ENCODE measurements at regions not wholly inside any gene's neighbourhood (a gene's known extent, or its start where the extent isn't known, plus 50 kb on each side); places are given as distances from the start of the nearest gene placed in this dataset.

DNA sequence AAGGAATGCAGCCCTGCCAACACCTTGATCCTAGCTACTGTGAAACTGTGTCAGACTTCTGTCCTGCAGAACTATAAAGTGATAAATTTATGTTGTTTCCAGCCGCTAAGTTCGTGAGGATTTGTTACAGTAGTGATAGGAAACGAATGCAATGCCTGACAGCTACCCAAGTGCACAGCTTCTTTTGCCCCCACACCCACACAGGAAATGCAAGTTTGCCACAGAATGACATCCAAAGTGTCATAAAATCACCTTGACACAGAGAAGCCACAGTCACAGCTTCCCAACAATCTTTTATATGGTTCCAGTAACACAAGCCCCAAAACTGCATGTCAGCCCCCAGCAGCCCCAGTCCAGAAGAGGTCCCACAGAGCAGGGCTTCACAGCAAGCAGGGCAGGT lies 216.9 kb upstream of the S100G start:
- Histone ChIP-seq H3K27ac (no peak overlapping the region), H3K27me3 (peaks cover 0 to 4% (median 0%) of the 10 kb centered on the region in 4 donors), H3K36me3 (no peaks in the 10 kb centered on the region), H3K9me3 (no peaks in the 10 kb centered on the region), H3K4me1 (no peaks in the 10 kb centered on the region), H3K4me3 (no peak overlapping the region)
- TF ChIP-seq POLR2A (IDR thresholded peaks at IDR 0.05) (no peak), CTCF (IDR thresholded peaks at IDR 0.05) (no peak)
- WGBS, 2 donors: 68 to 100% methylated on average over 1 to 3 of the region's 3 CpGs
- intact Hi-C loops (cut with DNase I): loop anchor here (10.0 kb wide), 2 partner anchors 232 to 262 kb away; no protein-coding TSS in a partner anchor
- no peak for DNase-seq

- Histone ChIP-seq H3K36me3 (no peaks in the 10 kb centered on the region), H3K27ac (no peak overlapping the region), H3K4me3 (no peak overlapping the region), H3K9me3 (no peaks in the 10 kb centered on the region), H3K4me1 (no peaks in the 10 kb centered on the region), H3K27me3 (peaks cover 0 to 4% (median 0%) of the 10 kb centered on the region in 4 donors)
- WGBS, 2 donors: 57 to 95% methylated on average over 2 of the region's 2 CpGs
- TF ChIP-seq POLR2A (IDR thresholded peaks at IDR 0.05): no peak
- no peak for TF ChIP-seq CTCF (IDR thresholded peaks at IDR 0.05)
- DNase-seq: no peak
- intact Hi-C loops (cut with DNase I): loop anchor here (10.0 kb wide), 2 partner anchors 229 to 259 kb away; no protein-coding TSS in a partner anchor
These were observed 214.5 kb upstream of the S100G start for GRCh38 chrX:16435399-16435986.

DNA sequence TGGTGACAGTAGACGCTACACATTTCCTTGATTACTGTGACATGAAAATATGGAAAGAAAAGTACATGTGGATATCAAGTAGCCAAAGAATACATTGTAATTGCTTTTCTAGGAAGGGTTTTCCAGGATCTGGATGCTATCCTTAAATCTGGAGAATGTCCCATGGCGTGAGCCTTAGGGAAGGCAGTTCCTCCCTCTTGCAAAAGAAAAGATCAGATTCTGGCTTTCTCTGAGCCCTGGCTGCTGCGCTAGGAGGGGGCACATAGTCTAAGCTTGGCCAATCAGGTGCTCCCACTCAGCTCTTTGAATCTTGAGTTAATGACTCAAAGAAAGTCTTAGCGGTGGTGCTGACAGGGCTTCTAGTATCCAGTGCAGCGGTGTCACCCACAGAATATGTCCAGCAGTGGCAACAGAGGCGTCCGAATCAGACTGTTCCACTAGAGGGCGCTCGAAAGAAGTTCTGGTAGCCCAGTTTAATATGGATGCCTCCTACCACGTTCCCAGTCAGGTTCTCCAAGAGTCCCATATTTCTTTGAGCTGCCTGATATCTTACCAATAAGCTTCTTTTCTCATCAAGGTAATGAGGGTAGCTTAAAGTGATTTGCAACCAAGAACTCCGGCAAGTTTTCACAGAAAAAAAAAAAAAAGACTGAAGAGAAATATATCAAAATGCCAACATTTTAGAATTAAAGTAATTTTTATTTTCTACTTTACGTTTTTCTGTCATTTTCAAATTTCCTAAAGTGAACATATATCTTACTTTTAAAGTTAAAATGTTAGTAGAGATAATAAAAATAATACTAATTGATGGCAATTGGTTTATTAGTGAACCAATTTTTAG lies 213.4 kb upstream of the S100G start:
- peaks cover 0 to 4% (median 0%) of the 10 kb centered on the region in 4 donors for H3K27me3 ChIP-seq
- 32 to 75% methylated on average over 4 to 11 of the region's 12 CpGs for WGBS, 2 donors
- DNase-seq: no peak
- intact Hi-C loops (cut with DNase I): loop anchor here (10.0 kb wide), 2 partner anchors 228 to 258 kb away; no protein-coding TSS in a partner anchor
- peak in 5 of 6 experiments; percentile 33 to 57 (median 53) for TF ChIP-seq CTCF (IDR thresholded peaks at IDR 0.05)
- no peak for TF ChIP-seq POLR2A (IDR thresholded peaks at IDR 0.05)
- H3K4me1 ChIP-seq: no peaks in the 10 kb centered on the region
- no peaks in the 10 kb centered on the region for H3K36me3 ChIP-seq
- H3K27ac ChIP-seq: no peak overlapping the region
- no peaks in the 10 kb centered on the region for H3K9me3 ChIP-seq
- H3K4me3 ChIP-seq: no peak overlapping the region

GRCh38 chrX:16440446-16440845 lies 209.5 kb upstream of the S100G start:
- H3K36me3 ChIP-seq: no peaks in the 10 kb centered on the region
- intact Hi-C loops (cut with DNase I): no loop called here
- no peak overlapping the region for H3K27ac ChIP-seq
- no peak for TF ChIP-seq CTCF (IDR thresholded peaks at IDR 0.05)
- no peak for TF ChIP-seq POLR2A (IDR thresholded peaks at IDR 0.05)
- H3K27me3 ChIP-seq: no peaks in the 10 kb centered on the region
- DNase-seq: no peak
- H3K4me3 ChIP-seq: no peak overlapping the region
- no peaks in the 10 kb centered on the region for H3K4me1 ChIP-seq
- no peaks in the 10 kb centered on the region for H3K9me3 ChIP-seq

GRCh38 chrX:16444353-16444752 lies 205.6 kb upstream of the S100G start:
- no peak for DNase-seq

More at GRCh38 chrX:16444353-16444752, 205.6 kb upstream of the S100G start:
- TF ChIP-seq CTCF (IDR thresholded peaks at IDR 0.05) (no peak), POLR2A (IDR thresholded peaks at IDR 0.05) (no peak)
- WGBS, 2 donors: 23 to 57% methylated on average over 3 of the region's 7 CpGs
- no peaks in the 10 kb centered on the region for H3K4me1 ChIP-seq
- no peaks in the 10 kb centered on the region for H3K27me3 ChIP-seq
- H3K4me3 ChIP-seq: no peak overlapping the region
- H3K36me3 ChIP-seq: no peaks in the 10 kb centered on the region
- no peaks in the 10 kb centered on the region for H3K9me3 ChIP-seq
- intact Hi-C loops (cut with DNase I): no loop called here
- no peak overlapping the region for H3K27ac ChIP-seq

Data from esophagus squamous epithelium (tissue), 5 donors.